B cell (primary cell): ENCODE measurements at regions not wholly inside any gene's neighbourhood (a gene's known extent, or its start where the extent isn't known, plus 50 kb on each side); places are given as distances from the start of the nearest gene placed in this dataset.

ENCODE experiments used
- ATAC-seq: fragments of 200-7000 bp; cut with Tn5 transposase; one replicate; pipeline ENCODE4 v1.10.0; 2021; ENCODE audit warnings: low read depth, mild to moderate bottlenecking, moderate number of reproducible peaks, moderate library complexity
- CTCF ChIA-PET: fragments of 350-600 bp; sonication (Branson Sonifier 250); formaldehyde crosslinking; loops from one replicate; lab custom pipeline; 2021; ENCODE audit warnings: antibody characterized with exemption, inconsistent platforms; lab: Charles Lee
- POLR2A ChIA-PET: fragments of 350-600 bp; sonication (Branson Sonifier 250); formaldehyde crosslinking; loops from one replicate; lab custom pipeline; 2021; ENCODE audit warnings: antibody characterized with exemption; lab: Charles Lee
- DNase-seq: peaks from one replicate; pipeline ENCODE4 v3.0.0; 2013
- H2AFZ ChIP-seq: 2 replicates; pipeline ENCODE4 v1.6.1; 2012; ENCODE audit warnings: mild to moderate bottlenecking, low read depth, low read length; ENCODE audit not compliant: insufficient read depth, poor library complexity, severe bottlenecking
- H3K27ac ChIP-seq, 2 donors: 1 replicate in 1 of 2; 2 replicates in 1 of 2; pipeline ENCODE4 v1.5.1; 2012 to 2013; ENCODE audit warnings: low read length in 2 of 2, mild to moderate bottlenecking in 2 of 2, moderate library complexity in 1 of 2
- H3K27me3 ChIP-seq, 4 experiments: fragments of 200-600 bp in 1 of 4; sonication (generic) in 1 of 4; replicated peaks in 1 of 4; 1 replicate in 2 of 4; 2 replicates in 2 of 4; pipeline versions ENCODE4 v1.6.1 to v1.7.0; 2013 to 2016; ENCODE audit warnings: low read length in 3 of 4, mild to moderate bottlenecking in 2 of 4, mixed read lengths in 1 of 4, moderate library complexity in 1 of 4; ENCODE audit not compliant: insufficient read depth in 4 of 4, control insufficient read depth in 3 of 4; ENCODE audit errors: control extremely low read depth in 1 of 4
- H3K36me3 ChIP-seq, 2 experiments: replicated peaks in 1 of 2; 1 replicate in 1 of 2; 2 replicates in 1 of 2; pipeline versions ENCODE4 v1.6.1 to v1.7.1; 2013; ENCODE audit warnings: low read length in 1 of 2; ENCODE audit not compliant: insufficient read depth in 2 of 2, control insufficient read depth in 1 of 2; ENCODE audit errors: control extremely low read depth in 1 of 2, extremely low read depth in 1 of 2
- H3K4me1 ChIP-seq, 2 donors: fragments of 200-600 bp in 1 of 2; sonication (generic) in 1 of 2; 1 replicate in 1 of 2; 2 replicates in 1 of 2; pipeline versions ENCODE4 v1.5.1 to v1.6.1; 2013 to 2017; ENCODE audit warnings: low read length in 2 of 2; ENCODE audit not compliant: control insufficient read depth in 2 of 2, insufficient read depth in 2 of 2
- H3K4me2 ChIP-seq: replicated peaks from 2 replicates; pipeline ENCODE3; 2012; ENCODE audit warnings: mild to moderate bottlenecking, low read depth, low read length; ENCODE audit not compliant: poor library complexity, severe bottlenecking
- H3K4me3 ChIP-seq, 5 experiments: fragments of 200-600 bp in 1 of 5; sonication (generic) in 1 of 5; 1 replicate in 3 of 5; 2 replicates in 2 of 5; pipeline versions ENCODE4 v1.5.1 to v1.7.0; 2011 to 2016; ENCODE audit warnings: low read length in 4 of 5, mild to moderate bottlenecking in 4 of 5, low read depth in 2 of 5, control low read depth in 1 of 5, moderate library complexity in 1 of 5; ENCODE audit not compliant: insufficient read depth in 1 of 5; ENCODE audit errors: control extremely low read depth in 1 of 5, extremely low read depth in 1 of 5
- H3K79me2 ChIP-seq: fragments of 200-600 bp; sonication (generic); one replicate; pipeline ENCODE4 v1.6.0; 2016; ENCODE audit warnings: low read length; ENCODE audit not compliant: control insufficient read depth, insufficient read depth
- H3K9ac ChIP-seq: fragments of 200-600 bp; sonication (generic); 2 replicates; pipeline ENCODE4 v1.6.1; 2017; ENCODE audit warnings: mild to moderate bottlenecking, low read length, moderate library complexity
- H3K9me3 ChIP-seq, 3 donors: one replicate each; pipeline versions ENCODE4 v1.6.1 to v1.7.1; 2013; ENCODE audit warnings: low read length in 2 of 3; ENCODE audit not compliant: control insufficient read depth in 2 of 3, insufficient read depth in 1 of 3; ENCODE audit errors: control extremely low read depth in 1 of 3
- H4K20me1 ChIP-seq: 2 replicates; pipeline ENCODE4 v1.6.0; 2012; ENCODE audit warnings: mild to moderate bottlenecking, low read length; ENCODE audit not compliant: insufficient read depth, control insufficient read depth, poor library complexity, severe bottlenecking
- H3K27ac Mint-ChIP-seq: one replicate; pipeline ENCODE4 v1.8.0; 2021; ENCODE audit warnings: mixed read lengths
- H3K27me3 Mint-ChIP-seq: one replicate; pipeline ENCODE4 v1.8.0; 2021; ENCODE audit warnings: mixed read lengths
- H3K4me1 Mint-ChIP-seq: one replicate; pipeline ENCODE4 v1.8.0; 2021; ENCODE audit warnings: mixed read lengths
- H3K4me3 Mint-ChIP-seq: one replicate; pipeline ENCODE4 v1.8.0; 2021; ENCODE audit warnings: mixed read lengths
- H3K9me3 Mint-ChIP-seq: one replicate; pipeline ENCODE4 v1.8.0; 2022; ENCODE audit warnings: mixed read lengths; ENCODE audit not compliant: insufficient read depth
- CTCF ChIP-seq: fragments of 200-600 bp; IDR thresholded peaks from one replicate; pipeline ENCODE4 v1.8.0; 2022; ENCODE audit warnings: antibody characterized with exemption, mild to moderate bottlenecking
- EZH2 ChIP-seq: IDR thresholded peaks from 2 replicates; pipeline ENCODE4 v1.6.1; 2012; ENCODE audit warnings: borderline replicate concordance, low read depth, mild to moderate bottlenecking, moderate library complexity, low read length; ENCODE audit not compliant: insufficient read depth, poor library complexity, severe bottlenecking
- WGBS: methylation state at CpG from one replicate; pipeline ENCODE4 v1.1.5; 2013; ENCODE audit warnings: missing lambda C conversion rate; ENCODE audit not compliant: insufficient coverage; 5-methylcytosine and 5-hydroxymethylcytosine counted together
- intact Hi-C: fragments of 100-400 bp; cut with micrococcal nuclease; formaldehyde crosslinking; loops from one replicate; pipeline ENCODE4 v1.10.0; 2022

GRCh38 chr2:176768185-176768584, 444.4 kb upstream of the HNRNPA3 start:
- H3K4me3 Mint-ChIP-seq, result no peak overlapping the region
- DNase-seq (no peak), ATAC-seq (no peak)
- peaks cover 0 to 5% (median 2%) of the 10 kb centered on the region in 3 donors for H3K9me3 ChIP-seq
- H2AFZ ChIP-seq, result no peak overlapping the region
- intact Hi-C loops, result no loop called here
- H3K4me3 ChIP-seq, result no peak overlapping the region
- H3K9me3 Mint-ChIP-seq, result no peaks in the 10 kb centered on the region
- H3K79me2 ChIP-seq, result no peaks in the 10 kb centered on the region
- H3K9ac ChIP-seq, result no peak overlapping the region
- no peaks in the 10 kb centered on the region for H4K20me1 ChIP-seq
- no peak overlapping the region for H3K27ac ChIP-seq
- POLR2A ChIA-PET, result no interaction called here
- peaks cover 0 to 28% of the 10 kb centered on the region in 2 donors for H3K4me1 ChIP-seq
- TF ChIP-seq CTCF, result no peak
- TF ChIP-seq EZH2, result no peak
- peaks cover 8% of the 10 kb centered on the region for H3K27me3 Mint-ChIP-seq
- H3K36me3 ChIP-seq, result no peaks in the 10 kb centered on the region
- H3K27ac Mint-ChIP-seq, result no peak overlapping the region
- H3K4me2 ChIP-seq, result no peak overlapping the region
- CTCF ChIA-PET, result no interaction called here
- no peaks in the 10 kb centered on the region for H3K27me3 ChIP-seq
- H3K4me1 Mint-ChIP-seq, result peaks cover 22% of the 10 kb centered on the region
- 50% methylated on average over 1 of the region's 1 CpG for WGBS

- Histone ChIP-seq H3K4me1 (peaks cover 0 to 25% of the 10 kb centered on the region in 2 donors), H3K36me3 (no peaks in the 10 kb centered on the region), H3K4me2 (no peak overlapping the region), H2AFZ (no peak overlapping the region), H3K27me3 (no peaks in the 10 kb centered on the region), H3K9me3 (peaks cover under 1 to 7% (median 2%) of the 10 kb centered on the region in 3 donors), H3K27ac (no peak overlapping the region), H3K79me2 (no peaks in the 10 kb centered on the region), H4K20me1 (no peaks in the 10 kb centered on the region), H3K9ac (no peak overlapping the region), H3K4me3 (no peak overlapping the region)
- WGBS, result 50% methylated on average over 2 of the region's 3 CpGs
- Mint-ChIP-seq H3K4me1 (peaks cover 19% of the 10 kb centered on the region), H3K27ac (no peak overlapping the region), H3K27me3 (peaks cover 6% of the 10 kb centered on the region), H3K4me3 (no peak overlapping the region), H3K9me3 (peaks cover 3% of the 10 kb centered on the region)
- ChIA-PET CTCF (no interaction called here), POLR2A (no interaction called here)
- TF ChIP-seq CTCF, result no peak
- TF ChIP-seq EZH2, result no peak
- ATAC-seq (no peak), DNase-seq (no peak)
- intact Hi-C loops, result no loop called here
These were observed 443.6 kb upstream of the HNRNPA3 start for GRCh38 chr2:176769021-176769420.
